Liver (tissue), 8 donors: ENCODE measurements at regions not wholly inside any gene's neighbourhood (a gene's known extent, or its start where the extent isn't known, plus 50 kb on each side); places are given as distances from the start of the nearest gene placed in this dataset.

ENCODE experiments used
- DNase-seq: peaks from one replicate; pipeline ENCODE4 v3.0.0-alpha.2; 2017; ENCODE audit warnings: low spot score
- H3K27ac ChIP-seq, 2 donors: one replicate each; pipeline ENCODE4 v1.7.0; 2013; ENCODE audit warnings: inconsistent platforms in 2 of 2, low read length in 2 of 2, control low read depth in 1 of 2, low read depth in 1 of 2, mild to moderate bottlenecking in 1 of 2
- H3K27me3 ChIP-seq, 4 donors: one replicate each; pipeline versions ENCODE4 v1.6.1 to v1.7.0; 2013; ENCODE audit warnings: low read length in 3 of 4, inconsistent platforms in 1 of 4, mild to moderate bottlenecking in 1 of 4, moderate library complexity in 1 of 4; ENCODE audit not compliant: control insufficient read depth in 4 of 4, insufficient read depth in 4 of 4
- H3K36me3 ChIP-seq, 4 donors: one replicate each; pipeline versions ENCODE4 v1.6.1 to v1.7.0; 2013; ENCODE audit warnings: low read length in 3 of 4, mild to moderate bottlenecking in 3 of 4, low read depth in 1 of 4, moderate library complexity in 1 of 4; ENCODE audit not compliant: control insufficient read depth in 4 of 4, insufficient read depth in 3 of 4
- H3K4me1 ChIP-seq, 4 donors: one replicate each; pipeline versions ENCODE4 v1.6.1 to v1.7.0; 2013; ENCODE audit warnings: low read length in 3 of 4, mild to moderate bottlenecking in 3 of 4, moderate library complexity in 1 of 4; ENCODE audit not compliant: control insufficient read depth in 4 of 4, insufficient read depth in 4 of 4
- H3K4me3 ChIP-seq, 3 donors: one replicate each; pipeline versions ENCODE4 v1.6.1 to v1.7.0; 2013; ENCODE audit warnings: low read length in 3 of 3, control low read depth in 1 of 3, low read depth in 1 of 3, mild to moderate bottlenecking in 1 of 3
- H3K9ac ChIP-seq, 2 donors: one replicate each; pipeline ENCODE4 v1.7.0; 2013; ENCODE audit warnings: low read length in 2 of 2, mild to moderate bottlenecking in 2 of 2, moderate library complexity in 2 of 2, control low read depth in 1 of 2, low read depth in 1 of 2
- H3K9me3 ChIP-seq, 4 donors: one replicate each; pipeline versions ENCODE4 v1.6.1 to v1.7.0; 2013; ENCODE audit warnings: low read length in 3 of 4; ENCODE audit not compliant: control insufficient read depth in 4 of 4
- ATF3 ChIP-seq: IDR thresholded peaks from 2 replicates; pipeline ENCODE4 v1.6.1; 2016; ENCODE audit warnings: antibody characterized with exemption
- CTCF ChIP-seq: fragments of 150-350 bp; IDR thresholded peaks from 2 replicates; pipeline ENCODE4 v1.5.1; 2017; ENCODE audit warnings: improper control_type of control experiment, low read depth, low read length; ENCODE audit not compliant: missing input control
- FOXA1 ChIP-seq: IDR thresholded peaks from 2 replicates; pipeline ENCODE4 v1.6.1; 2016; ENCODE audit warnings: antibody characterized with exemption
- FOXA2 ChIP-seq: IDR thresholded peaks from 2 replicates; pipeline ENCODE4 v1.6.1; 2016; ENCODE audit warnings: antibody characterized with exemption
- HNF4A ChIP-seq, 2 donors: conservative IDR thresholded peaks; 2 replicates each; pipeline ENCODE4 v1.6.1; 2016; ENCODE audit warnings: antibody characterized with exemption in 2 of 2, mild to moderate bottlenecking in 2 of 2
- HNF4G ChIP-seq: IDR thresholded peaks from 2 replicates; pipeline ENCODE4 v1.6.1; 2016; ENCODE audit warnings: antibody characterized with exemption
- JUND ChIP-seq, 2 donors: IDR thresholded peaks; 2 replicates each; pipeline ENCODE4 v1.6.1; 2016; ENCODE audit warnings: antibody characterized with exemption in 2 of 2
- MAX ChIP-seq: IDR thresholded peaks from 2 replicates; pipeline ENCODE4 v1.6.1; 2016; ENCODE audit warnings: antibody characterized with exemption
- NR2F2 ChIP-seq: IDR thresholded peaks from 2 replicates; pipeline ENCODE4 v1.6.1; 2016; ENCODE audit warnings: antibody characterized with exemption
- RAD21 ChIP-seq, 2 donors: IDR thresholded peaks; 2 replicates each; pipeline ENCODE4 v1.6.1; 2016; ENCODE audit warnings: antibody characterized with exemption in 2 of 2, mild to moderate bottlenecking in 2 of 2
- RXRA ChIP-seq, 2 donors: IDR thresholded peaks; 2 replicates each; pipeline ENCODE4 v1.6.1; 2017 to 2018; ENCODE audit warnings: antibody characterized with exemption in 2 of 2, mild to moderate bottlenecking in 1 of 2
- SP1 ChIP-seq: IDR thresholded peaks from 2 replicates; pipeline ENCODE4 v1.6.1; 2018; ENCODE audit warnings: antibody characterized with exemption, mild to moderate bottlenecking
- TAF1 ChIP-seq: conservative IDR thresholded peaks from 2 replicates; pipeline ENCODE4 v1.6.1; 2016; ENCODE audit warnings: antibody characterized with exemption, mild to moderate bottlenecking
- YY1 ChIP-seq: IDR thresholded peaks from 2 replicates; pipeline ENCODE4 v1.6.1; 2016; ENCODE audit warnings: antibody characterized with exemption, mild to moderate bottlenecking
- ZBTB33 ChIP-seq: IDR thresholded peaks from 2 replicates; pipeline ENCODE4 v1.6.1; 2016; ENCODE audit warnings: antibody characterized with exemption
- WGBS: extraction: QIAGEN DNeasy Blood & Tissue Kit; methylation state at CpG from one replicate; pipeline ENCODE4 v1.1.7; 2013; 5-methylcytosine and 5-hydroxymethylcytosine counted together
- donor health status: healthy.
- donor health status: healthy.
- donor health status: healthy.
- donor health status: healthy.
- donor health status: healthy.

GRCh38 chr2:16816522-16816921 lies 150.9 kb upstream of the CYRIA start:
- no peak overlapping the region for H3K4me3 ChIP-seq
- no peak overlapping the region for H3K27ac ChIP-seq
- no peak overlapping the region for H3K9ac ChIP-seq
- no peaks in the 10 kb centered on the region for H3K27me3 ChIP-seq
- no peak for DNase-seq
- TF ChIP-seq FOXA1 (no peak), ZBTB33 (no peak), HNF4A (conservative IDR thresholded peaks at IDR 0.05) (peak in 1 of 2 donors; percentile 4)
- H3K4me1 ChIP-seq, result peaks cover 1 to 24% (median 19%) of the 10 kb centered on the region in 4 donors
- H3K9me3 ChIP-seq, result no peaks in the 10 kb centered on the region
- H3K36me3 ChIP-seq, result no peaks in the 10 kb centered on the region
- WGBS, result 66% methylated on average over 4 of the region's 4 CpGs

- no peak overlapping the region for H3K9ac ChIP-seq
- no peak overlapping the region for H3K4me3 ChIP-seq
- H3K27me3 ChIP-seq, result no peaks in the 10 kb centered on the region
- 70% methylated on average over 1 of the region's 1 CpG for WGBS
- no peaks in the 10 kb centered on the region for H3K36me3 ChIP-seq
- H3K9me3 ChIP-seq, result no peaks in the 10 kb centered on the region
- no peak overlapping the region for H3K27ac ChIP-seq
- TF ChIP-seq ATF3 (no peak), HNF4G (no peak), YY1 (no peak), CTCF (no peak), FOXA2 (no peak), TAF1 (no peak), RXRA (IDR thresholded peaks at IDR 0.05) (no peak), SP1 (no peak), ZBTB33 (no peak), RAD21 (IDR thresholded peaks at IDR 0.05) (no peak), NR2F2 (no peak), MAX (no peak), JUND (IDR thresholded peaks at IDR 0.05) (no peak), HNF4A (conservative IDR thresholded peaks at IDR 0.05) (no peak)
- peaks cover 1 to 24% (median 19%) of the 10 kb centered on the region in 4 donors for H3K4me1 ChIP-seq
- no peak for DNase-seq
Measured at GRCh38 chr2:16816016-16816415, 150.4 kb upstream of the CYRIA start.
